Psoas muscle (tissue), 7 donors: ENCODE measurements at regions not wholly inside any gene's neighbourhood (a gene's known extent, or its start where the extent isn't known, plus 50 kb on each side); places are given as distances from the start of the nearest gene placed in this dataset.

Source experiments
- ATAC-seq, 4 donors: fragments of 200-7000 bp; cut with Tn5 transposase; one replicate each; pipeline ENCODE4 v1.9.1; 2020; ENCODE audit warnings: moderate library complexity in 3 of 4, mild to moderate bottlenecking in 2 of 4
- DNase-seq, 2 donors: peaks; one replicate each; pipeline ENCODE4 v3.0.0-alpha.2; 2020
- H3K27ac ChIP-seq: fragments of 200-600 bp; one replicate; pipeline ENCODE4 v1.8.0; 2022
- H3K27me3 ChIP-seq, 3 donors: fragments of 200-600 bp in 1 of 3; one replicate each; pipeline versions ENCODE4 v1.6.1 to v1.8.0; 2013 to 2022; ENCODE audit warnings: low read length in 2 of 3, mild to moderate bottlenecking in 2 of 3, moderate library complexity in 1 of 3; ENCODE audit not compliant: insufficient read depth in 3 of 3
- H3K36me3 ChIP-seq, 2 donors: fragments of 200-600 bp in 1 of 2; one replicate each; pipeline versions ENCODE4 v1.6.1 to v1.8.0; 2013 to 2022; ENCODE audit warnings: low read depth in 1 of 2, mild to moderate bottlenecking in 1 of 2, moderate library complexity in 1 of 2; ENCODE audit not compliant: insufficient read depth in 1 of 2
- H3K4me1 ChIP-seq: fragments of 200-600 bp; one replicate; pipeline ENCODE4 v1.8.0; 2022
- H3K4me3 ChIP-seq: fragments of 200-600 bp; one replicate; pipeline ENCODE4 v1.8.0; 2022; ENCODE audit warnings: mild to moderate bottlenecking
- H3K9me3 ChIP-seq: fragments of 200-600 bp; one replicate; pipeline ENCODE4 v1.8.0; 2022
- CTCF ChIP-seq: fragments of 200-600 bp; IDR thresholded peaks from one replicate; pipeline ENCODE4 v1.8.0; 2022; ENCODE audit warnings: antibody characterized with exemption
- WGBS, 3 donors: extraction: QIAGEN DNeasy Blood & Tissue Kit; methylation state at CpG; one replicate each; pipeline versions ENCODE4 v1.1.6 to v1.1.7; 2013; 5-methylcytosine and 5-hydroxymethylcytosine counted together
- intact Hi-C, 2 donors: fragments of 100-400 bp; cut with DNase I; formaldehyde crosslinking; loops; one replicate each; pipeline versions ENCODE4 v1.11.0 to v1.14.2; 2022
- donor health status: healthy with polysubstance abuse.
- donor health status: DM: no; HTN: no; CAD: no; lungs with moderate emphysema.
- donor health status: Bipolar disorder and iron deficiency.
- donor health status: healthy.
- donor health status: DM: yes; HTN: yes; CAD: no.
- donor health status: DM: no; HTN: no; CAD: no.
- donor health status: DM: yes; HTN: yes; CAD: no.

GRCh38 chr7:91348711-91349110 lies 84.5 kb downstream of the FZD1 start:
- intact Hi-C loops = no loop called here
- no peak overlapping the region for H3K27ac ChIP-seq
- TF ChIP-seq CTCF = no peak
- no peak overlapping the region for H3K4me3 ChIP-seq
- DNase-seq = no peak
- ATAC-seq = no peak
- no peaks in the 10 kb centered on the region for H3K9me3 ChIP-seq
- H3K36me3 ChIP-seq = no peaks in the 10 kb centered on the region
- H3K4me1 ChIP-seq = no peaks in the 10 kb centered on the region
- no peaks in the 10 kb centered on the region for H3K27me3 ChIP-seq

- no peak for TF ChIP-seq CTCF
- Histone ChIP-seq H3K4me1 (no peaks in the 10 kb centered on the region), H3K4me3 (no peak overlapping the region), H3K9me3 (no peaks in the 10 kb centered on the region), H3K27me3 (no peaks in the 10 kb centered on the region), H3K27ac (no peak overlapping the region), H3K36me3 (no peaks in the 10 kb centered on the region)
- intact Hi-C loops = no loop called here
- ATAC-seq = no peak
- 87 to 96% (median 92%) methylated on average over 3 of the region's 3 CpGs for WGBS, 3 donors
- DNase-seq = no peak
Measured at GRCh38 chr7:91351374-91351773, 87.1 kb downstream of the FZD1 start.

- H3K4me3 ChIP-seq = no peak overlapping the region
- H3K27me3 ChIP-seq = no peaks in the 10 kb centered on the region
- no peaks in the 10 kb centered on the region for H3K36me3 ChIP-seq
- no peaks in the 10 kb centered on the region for H3K4me1 ChIP-seq
- no peak overlapping the region for H3K27ac ChIP-seq
- ATAC-seq = no peak
- no peak for TF ChIP-seq CTCF
- no peak for DNase-seq
- WGBS, 3 donors = 64 to 69% (median 66%) methylated on average over 4 of the region's 4 CpGs
- intact Hi-C loops = no loop called here
- no peaks in the 10 kb centered on the region for H3K9me3 ChIP-seq
Measured at GRCh38 chr7:91352091-91352490, 87.9 kb downstream of the FZD1 start.

GRCh38 chr7:91353848-91354247 lies 89.6 kb downstream of the FZD1 start:
- Histone ChIP-seq H3K27me3 (no peaks in the 10 kb centered on the region), H3K27ac (no peak overlapping the region), H3K9me3 (no peaks in the 10 kb centered on the region), H3K4me3 (no peak overlapping the region), H3K4me1 (no peaks in the 10 kb centered on the region), H3K36me3 (no peaks in the 10 kb centered on the region)
- no peak for ATAC-seq
- intact Hi-C loops = no loop called here
- TF ChIP-seq CTCF = no peak
- no peak for DNase-seq
- WGBS, 3 donors = 56 to 72% (median 66%) methylated on average over 2 of the region's 2 CpGs

- Histone ChIP-seq H3K36me3 (no peaks in the 10 kb centered on the region), H3K9me3 (no peaks in the 10 kb centered on the region), H3K27me3 (no peaks in the 10 kb centered on the region), H3K4me1 (no peaks in the 10 kb centered on the region), H3K4me3 (no peak overlapping the region), H3K27ac (no peak overlapping the region)
- WGBS, 3 donors = 48 to 52% (median 49%) methylated on average over 7 of the region's 7 CpGs
- ATAC-seq (no peak), DNase-seq (no peak)
- TF ChIP-seq CTCF = no peak
- intact Hi-C loops = no loop called here
Measured at GRCh38 chr7:91355695-91356435, 91.6 kb downstream of the FZD1 start.
